Activated T-cell treated with anti-CD3 and anti-CD28 coated beads, Interleukin-2, amount 50 U/mL, for 1 hour (primary cell): ENCODE measurements at regions not wholly inside any gene's neighbourhood (a gene's known extent, or its start where the extent isn't known, plus 50 kb on each side); places are given as distances from the start of the nearest gene placed in this dataset.

ENCODE experiments used
- DNase-seq: peaks from one replicate; pipeline ENCODE4 v3.0.0-alpha.2; 2020

DNA sequence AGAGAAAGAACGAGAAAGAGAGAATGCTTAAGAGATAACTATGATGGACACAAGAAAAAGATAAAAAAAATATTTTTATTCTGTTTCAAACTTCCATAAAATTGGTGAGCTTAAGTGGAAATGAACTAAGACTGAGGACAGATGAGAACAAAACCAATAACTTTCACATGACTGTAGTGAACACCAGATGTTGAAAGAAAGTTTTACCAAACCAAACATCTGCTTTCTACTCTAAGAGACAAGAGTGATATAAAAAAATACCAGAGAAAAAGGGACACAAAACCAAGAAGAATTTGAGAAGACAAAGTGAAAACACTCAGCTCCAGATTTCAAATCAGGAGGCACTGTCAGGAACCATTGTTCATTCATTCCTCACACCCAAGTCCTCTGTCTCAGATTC lies 147.9 kb downstream of the IMPG2 start:
- DNase-seq = no peak

DNA sequence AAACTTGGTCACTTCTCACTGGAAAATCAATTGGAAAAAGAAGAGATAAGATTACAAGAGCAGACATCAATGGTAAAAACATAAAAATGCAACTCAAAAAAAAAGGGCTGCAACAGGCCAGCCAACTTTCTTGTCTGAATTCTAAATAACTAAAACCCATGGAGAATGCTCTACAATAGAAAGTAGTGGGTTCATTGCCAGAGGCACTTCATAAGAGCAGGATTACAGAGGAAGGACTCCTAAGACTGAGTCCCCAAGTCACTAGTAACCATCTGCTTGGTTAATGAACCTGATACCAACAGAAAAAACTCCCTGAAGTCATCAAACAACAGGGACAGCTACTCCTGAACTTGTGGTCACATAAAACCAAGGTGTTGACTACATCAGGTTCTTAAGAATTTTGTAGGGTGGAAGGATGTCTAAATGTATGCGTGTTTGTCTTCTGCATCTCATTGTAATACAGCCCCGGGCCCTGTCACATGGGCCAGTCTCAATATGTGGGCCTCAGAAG lies 148.6 kb downstream of the IMPG2 start:
- DNase-seq = no peak

DNA sequence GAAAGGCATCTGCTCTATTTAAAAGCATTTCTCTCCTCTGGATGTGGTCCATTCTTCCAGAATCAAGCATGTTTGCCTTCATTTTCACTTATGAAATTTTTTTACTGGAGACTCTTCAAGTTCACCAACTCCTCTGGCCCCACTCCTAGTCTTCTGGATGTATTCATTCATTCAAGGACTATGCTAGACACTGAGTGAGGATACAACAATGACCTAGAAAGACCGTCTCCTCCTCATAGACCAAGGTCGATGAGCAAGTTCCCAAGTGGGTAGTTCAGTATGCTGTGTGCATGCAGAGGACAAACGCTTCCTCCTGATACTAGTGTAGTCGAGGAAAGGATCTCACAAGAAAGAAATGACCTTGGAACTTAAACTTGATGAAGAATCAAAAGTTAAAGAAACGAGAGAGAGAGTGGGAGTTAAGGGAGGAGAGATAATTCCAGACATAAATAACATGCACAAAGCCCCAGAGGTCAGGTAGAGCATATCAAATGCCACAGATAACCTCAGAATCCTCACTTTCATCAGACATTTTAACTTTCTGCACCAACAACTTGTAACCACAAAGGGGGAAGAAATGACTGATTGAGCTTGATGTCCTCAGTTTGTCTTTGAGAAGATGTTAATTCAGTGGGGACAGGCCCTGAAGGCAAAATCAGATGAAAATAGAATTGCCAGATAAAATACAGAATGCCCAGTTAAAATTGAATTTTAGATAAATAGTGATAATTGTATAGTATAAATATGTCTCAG lies 149.4 kb downstream of the IMPG2 start:
- DNase-seq = no peak

DNA sequence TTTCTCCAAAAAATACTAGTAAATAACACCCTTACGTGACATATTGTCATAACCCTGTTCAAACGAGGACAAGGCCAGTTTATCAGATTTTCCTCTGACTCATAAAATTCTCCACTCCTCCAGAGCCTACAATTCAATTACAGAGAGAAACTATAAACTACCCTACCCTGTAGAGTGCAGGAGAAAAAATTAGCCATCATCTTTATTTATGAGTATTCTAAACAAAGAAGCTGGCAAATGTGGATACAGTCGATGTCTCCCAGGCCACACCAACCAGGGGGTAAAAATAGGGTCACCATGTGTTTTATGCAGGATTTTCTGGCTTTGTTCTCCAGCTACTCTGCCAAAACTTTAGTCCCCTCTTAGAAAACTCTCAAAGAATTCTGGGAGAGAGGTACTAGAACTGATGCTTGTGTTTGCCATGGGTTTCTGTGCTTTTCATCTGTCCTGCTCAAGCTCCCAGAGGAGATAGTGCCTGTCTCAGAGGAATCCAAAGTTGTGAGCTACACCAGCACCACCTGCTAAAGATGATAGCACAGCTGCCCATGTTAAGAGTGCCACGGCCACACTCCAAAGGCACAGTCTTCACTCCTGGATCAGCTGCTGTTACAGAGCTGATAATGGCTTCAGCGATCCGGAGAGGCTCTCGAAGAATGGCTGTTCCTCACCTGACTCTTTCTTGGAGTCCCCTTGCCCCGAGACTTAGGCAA lies 150.2 kb downstream of the IMPG2 start:
- no peak for DNase-seq

- no peak for DNase-seq
Measured at GRCh38 chr3:101169516-101169915, 150.9 kb downstream of the IMPG2 start.

GRCh38 chr3:101167376-101167775 lies 153.0 kb downstream of the IMPG2 start:
- no peak for DNase-seq

- DNase-seq = no peak
Measured at GRCh38 chr3:101166150-101166549, 154.2 kb downstream of the IMPG2 start.

- no peak for DNase-seq
Measured at GRCh38 chr3:101163554-101163953, 156.8 kb downstream of the IMPG2 start.

GRCh38 chr3:101159478-101159877 lies 160.9 kb downstream of the IMPG2 start:
- DNase-seq = no peak

GRCh38 chr3:101158374-101158773 lies 162.0 kb downstream of the IMPG2 start:
- DNase-seq = no peak

DNA sequence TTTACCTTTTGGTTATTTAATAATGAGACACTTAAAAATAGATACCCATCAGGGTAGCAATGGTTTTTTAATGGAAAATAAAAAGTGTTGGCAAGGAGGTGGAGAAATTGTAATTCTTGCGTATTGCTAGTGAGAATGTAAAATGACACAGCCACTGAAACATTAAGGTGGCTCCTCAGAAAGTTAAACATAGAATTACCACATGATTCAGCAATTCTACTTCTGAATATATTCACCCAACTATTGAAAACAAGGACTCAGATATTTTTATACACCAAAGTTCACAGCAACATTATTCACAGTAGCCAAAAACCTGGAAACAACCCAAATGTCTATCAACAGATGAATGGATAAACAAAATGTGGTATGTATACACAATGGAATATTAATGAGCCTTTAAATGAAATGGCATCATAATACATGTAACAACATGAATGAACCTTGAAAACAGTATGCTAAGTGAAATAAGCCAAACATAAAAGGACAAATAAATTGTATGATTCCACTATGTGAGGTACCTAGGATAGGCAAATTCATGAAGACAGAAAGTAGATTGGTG lies 163.5 kb downstream of the IMPG2 start:
- no peak for DNase-seq

DNA sequence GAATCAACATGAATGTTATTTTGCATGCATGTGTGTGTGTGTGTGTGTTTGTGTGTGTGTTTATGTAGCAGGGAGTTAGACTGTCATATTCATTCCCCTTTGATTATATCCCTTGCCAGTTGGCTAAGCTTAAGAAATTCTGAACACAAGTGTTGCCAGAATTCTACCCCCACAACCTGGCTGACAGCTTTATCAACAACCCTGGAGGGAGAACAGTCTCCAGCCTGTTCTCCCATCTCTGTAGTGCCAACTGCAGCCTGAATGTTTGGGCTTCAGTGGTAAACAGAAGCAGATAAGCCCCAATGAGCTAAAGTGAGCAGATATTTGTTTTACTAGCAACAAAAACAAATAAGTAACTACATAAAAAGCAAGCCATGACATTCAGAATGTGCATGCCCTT lies 162.6 kb upstream of the ABI3BP start:
- no peak for DNase-seq

- no peak for DNase-seq
Measured at GRCh38 chr3:101154401-101154800, 161.2 kb upstream of the ABI3BP start.

- DNase-seq = no peak
Measured at GRCh38 chr3:101151286-101151913, 158.2 kb upstream of the ABI3BP start.

DNA sequence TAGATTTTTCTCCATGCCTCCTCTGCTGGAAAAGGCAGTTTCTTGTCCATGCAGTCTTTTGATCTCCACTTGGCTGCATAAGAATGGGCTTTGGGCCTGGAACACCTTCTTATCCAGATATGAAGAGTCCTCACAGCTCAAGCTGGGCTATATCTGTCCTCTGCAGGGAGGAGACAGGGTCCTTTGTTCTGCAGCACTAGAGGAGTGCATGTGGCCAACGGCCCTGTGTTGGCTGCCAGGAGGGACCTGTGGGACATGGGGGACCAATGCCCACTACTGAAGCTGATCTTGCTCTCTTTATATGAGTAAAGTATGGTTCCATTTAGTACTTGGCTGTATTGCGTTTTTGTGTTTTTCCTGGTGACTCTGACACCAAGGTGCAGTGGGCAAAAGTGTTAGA lies 157.3 kb upstream of the ABI3BP start:
- no peak for DNase-seq

DNA sequence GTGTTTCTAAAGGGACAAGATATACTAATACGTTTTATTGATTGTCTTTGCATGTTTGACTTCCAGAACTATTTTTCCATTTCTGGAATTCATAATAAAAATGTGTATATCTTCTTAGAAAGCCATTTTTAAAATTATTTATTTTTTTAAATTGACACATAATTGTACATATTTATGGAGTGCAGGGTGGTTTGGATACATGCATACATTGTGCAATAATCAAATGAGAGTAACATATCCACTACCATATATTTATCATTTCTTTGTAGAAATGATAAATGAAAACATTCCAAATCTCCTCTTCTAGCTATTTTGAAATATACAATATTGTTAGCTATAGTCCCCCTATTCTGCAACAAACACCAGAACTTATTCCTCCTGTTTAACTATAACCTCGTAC lies 156.5 kb upstream of the ABI3BP start:
- no peak for DNase-seq

- DNase-seq = no peak
Measured at GRCh38 chr3:101149251-101149650, 156.0 kb upstream of the ABI3BP start.

DNA sequence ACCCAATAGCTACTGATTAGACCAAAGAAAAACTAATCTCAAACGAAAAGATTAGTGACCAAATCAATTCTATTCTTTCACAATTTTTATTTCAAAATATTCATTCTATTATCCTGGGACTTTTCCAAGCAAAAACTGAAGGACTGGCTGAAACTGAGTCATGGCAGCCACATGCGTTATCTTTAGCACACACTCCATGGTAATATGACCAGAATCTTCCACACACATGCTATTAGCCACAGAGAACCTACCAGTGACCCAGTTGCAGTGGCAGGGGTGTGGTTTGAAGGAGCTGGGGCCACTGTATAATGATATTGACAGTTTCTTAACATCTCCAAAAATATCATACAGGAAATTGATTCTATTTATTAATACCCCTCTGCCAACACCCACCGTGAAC lies 154.8 kb upstream of the ABI3BP start:
- no peak for DNase-seq

DNA sequence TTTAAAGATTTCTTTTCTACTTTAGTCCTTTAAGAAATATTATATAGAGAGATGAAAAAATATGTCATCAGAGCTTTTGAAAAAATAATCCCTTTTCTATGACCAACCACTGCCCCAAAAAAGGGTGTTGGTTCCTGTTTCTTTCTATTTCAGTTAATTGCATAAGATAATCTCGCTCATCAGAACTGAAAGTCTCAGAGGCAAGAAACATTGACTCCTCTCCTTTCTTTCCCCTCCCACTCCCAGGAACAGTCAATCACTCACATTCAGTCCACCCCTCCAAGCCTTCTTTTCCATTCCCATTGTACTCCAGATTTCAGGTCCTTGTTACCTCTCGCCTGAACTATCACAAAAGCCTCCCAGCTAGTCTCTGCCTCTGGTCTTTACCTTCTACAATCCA lies 153.7 kb upstream of the ABI3BP start:
- no peak for DNase-seq

GRCh38 chr3:101144105-101144504 lies 150.9 kb upstream of the ABI3BP start:
- DNase-seq = no peak

GRCh38 chr3:101143012-101143411 lies 149.8 kb upstream of the ABI3BP start:
- no peak for DNase-seq

GRCh38 chr3:101142160-101142559 lies 148.9 kb upstream of the ABI3BP start:
- no peak for DNase-seq

DNA sequence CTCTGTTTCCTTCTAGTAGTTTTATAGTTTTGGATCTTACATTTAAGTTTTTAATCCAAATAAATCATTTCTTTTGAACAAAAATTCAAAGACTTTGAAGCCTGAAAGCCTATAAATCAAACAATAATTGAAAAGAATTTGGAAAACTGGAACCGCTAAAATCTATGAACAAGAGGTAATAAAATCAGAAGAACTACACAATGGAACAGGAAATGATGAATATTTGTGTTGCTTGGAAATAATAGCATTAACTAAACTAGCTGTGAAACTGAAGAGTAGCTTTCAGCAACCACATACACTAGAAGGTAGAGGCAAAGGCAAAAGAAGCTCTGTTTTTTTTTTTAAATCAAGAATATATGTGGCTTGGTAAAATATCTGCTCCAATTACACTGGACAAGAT lies 147.9 kb upstream of the ABI3BP start:
- no peak for DNase-seq

- no peak for DNase-seq
Measured at GRCh38 chr3:101138817-101139216, 145.6 kb upstream of the ABI3BP start.
